ENCODE measurements at regions not wholly inside any gene's neighbourhood (a gene's known extent, or its start where the extent isn't known, plus 50 kb on each side); places are given as distances from the start of the nearest gene placed in this dataset.

DNA sequence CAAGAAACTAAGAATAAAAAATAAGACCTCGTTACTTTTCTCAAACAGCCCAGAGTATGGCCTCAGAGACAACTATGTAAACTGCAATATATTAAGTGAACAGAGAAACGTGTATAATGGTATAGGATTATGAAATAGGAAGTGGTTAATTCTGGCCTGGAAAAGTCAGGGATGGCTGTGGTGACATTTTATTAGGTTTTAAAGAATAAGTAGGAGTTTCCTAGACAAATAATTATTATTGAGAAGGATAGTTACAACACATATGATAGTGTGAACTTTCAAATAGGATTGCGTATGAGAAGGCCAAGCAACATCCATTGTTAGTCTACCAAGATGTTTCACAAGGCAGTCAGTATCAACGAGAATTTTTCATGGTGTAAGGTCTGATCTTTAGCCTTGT, 244.1 kb downstream of the LPIN1 start:
- FAIRE-seq = no peak
- Histone ChIP-seq H3K27me3 (ENCODE audit: control insufficient read depth, extremely low read depth, insufficient read depth, low read length) (no peaks in the 10 kb centered on the region), H3K4me1 (ENCODE audit: control insufficient read depth, extremely low read depth, insufficient read depth, low read length) (peaks cover 4% of the 10 kb centered on the region)

DNA sequence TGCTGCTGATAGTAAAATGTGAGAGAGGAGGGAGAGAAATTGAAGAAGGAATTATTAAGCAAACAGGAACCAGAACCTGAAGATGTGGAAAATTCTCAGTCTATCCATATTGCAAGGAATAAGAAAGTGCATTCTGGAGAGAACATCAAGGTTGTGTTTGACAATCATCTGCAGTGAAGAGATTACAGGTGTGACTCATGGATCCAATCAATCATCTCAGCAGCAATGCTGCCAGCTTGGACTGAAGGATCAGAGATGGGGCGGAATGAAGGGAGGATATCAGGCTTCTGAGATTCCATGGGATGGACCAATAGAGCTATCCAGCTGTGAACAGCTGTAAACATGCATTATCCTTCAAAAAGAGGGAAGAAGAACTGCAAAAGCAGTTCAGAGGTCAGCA, 247.3 kb downstream of the LPIN1 start:
- dilution Hi-C loops (cut with MboI; ENCODE audit: extremely low pct_ligation_motif_present, low sequenced_read_pairs) = no loop called here
- DNase-seq (ENCODE audit: low read depth, low spot score) (no peak), FAIRE-seq (no peak)
- no peak overlapping the region for H3K4me2 ChIP-seq (ENCODE audit: control insufficient read depth, extremely low read depth, insufficient read depth, low read depth, low read length)
- H4K20me1 ChIP-seq (ENCODE audit: control insufficient read depth, extremely low read depth, insufficient read depth, low read length) = no peaks in the 10 kb centered on the region
- no peaks in the 10 kb centered on the region for H3K36me3 ChIP-seq (ENCODE audit: control insufficient read depth in 2 of 2, extremely low read depth in 1 of 2, insufficient read depth in 2 of 2, low read length in 2 of 2)
- TF ChIP-seq, protein P1, sequence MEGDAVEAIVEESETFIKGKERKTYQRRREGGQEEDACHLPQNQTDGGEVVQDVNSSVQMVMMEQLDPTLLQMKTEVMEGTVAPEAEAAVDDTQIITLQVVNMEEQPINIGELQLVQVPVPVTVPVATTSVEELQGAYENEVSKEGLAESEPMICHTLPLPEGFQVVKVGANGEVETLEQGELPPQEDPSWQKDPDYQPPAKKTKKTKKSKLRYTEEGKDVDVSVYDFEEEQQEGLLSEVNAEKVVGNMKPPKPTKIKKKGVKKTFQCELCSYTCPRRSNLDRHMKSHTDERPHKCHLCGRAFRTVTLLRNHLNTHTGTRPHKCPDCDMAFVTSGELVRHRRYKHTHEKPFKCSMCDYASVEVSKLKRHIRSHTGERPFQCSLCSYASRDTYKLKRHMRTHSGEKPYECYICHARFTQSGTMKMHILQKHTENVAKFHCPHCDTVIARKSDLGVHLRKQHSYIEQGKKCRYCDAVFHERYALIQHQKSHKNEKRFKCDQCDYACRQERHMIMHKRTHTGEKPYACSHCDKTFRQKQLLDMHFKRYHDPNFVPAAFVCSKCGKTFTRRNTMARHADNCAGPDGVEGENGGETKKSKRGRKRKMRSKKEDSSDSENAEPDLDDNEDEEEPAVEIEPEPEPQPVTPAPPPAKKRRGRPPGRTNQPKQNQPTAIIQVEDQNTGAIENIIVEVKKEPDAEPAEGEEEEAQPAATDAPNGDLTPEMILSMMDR (optimal IDR thresholded peaks at IDR 0.05 in 1 of 3, IDR thresholded peaks at IDR 0.05 in 1 of 3, conservative IDR thresholded peaks at IDR 0.05 in 1 of 3; ENCODE audit: extremely low read depth in 1 of 3, insufficient read depth in 2 of 3, low read length in 3 of 3) = no peak
- H3K9me1 ChIP-seq (ENCODE audit: control insufficient read depth, extremely low read depth, insufficient read depth, low read length) = no peaks in the 10 kb centered on the region
- no peaks in the 10 kb centered on the region for H3K27me3 ChIP-seq (ENCODE audit: control insufficient read depth, extremely low read depth, insufficient read depth, low read length)
- H3K9me3 ChIP-seq (ENCODE audit: control insufficient read depth, low read depth, low read length) = no peaks in the 10 kb centered on the region
- H3K4me1 ChIP-seq (ENCODE audit: control insufficient read depth, extremely low read depth, insufficient read depth, low read length) = peaks cover 11% of the 10 kb centered on the region
- no peak overlapping the region for H2AFZ ChIP-seq (ENCODE audit: control insufficient read depth, low read length)
- no peak overlapping the region for H3K27ac ChIP-seq (ENCODE audit: control insufficient read depth, insufficient read depth, low read length)
- no peak overlapping the region for H3K4me3 ChIP-seq (ENCODE audit: control insufficient read depth in 2 of 3, extremely low read depth in 1 of 3, insufficient read depth in 2 of 3, low read depth in 1 of 3, low read length in 3 of 3)
- no peaks in the 10 kb centered on the region for H3K79me2 ChIP-seq (ENCODE audit: control insufficient read depth, insufficient read depth, low read length)
- no peak overlapping the region for H3K9ac ChIP-seq (ENCODE audit: control insufficient read depth, extremely low read depth, insufficient read depth, low read length)

More for the DNA sequence above, 244.1 kb downstream of the LPIN1 start:
- no peak overlapping the region for H2AFZ ChIP-seq (ENCODE audit: control insufficient read depth, low read length)
- no peaks in the 10 kb centered on the region for H3K9me3 ChIP-seq (ENCODE audit: control insufficient read depth, low read depth, low read length)
- H3K4me3 ChIP-seq (ENCODE audit: control insufficient read depth in 2 of 3, extremely low read depth in 1 of 3, insufficient read depth in 2 of 3, low read depth in 1 of 3, low read length in 3 of 3) = no peak overlapping the region
- H3K9ac ChIP-seq (ENCODE audit: control insufficient read depth, extremely low read depth, insufficient read depth, low read length) = no peak overlapping the region
- H4K20me1 ChIP-seq (ENCODE audit: control insufficient read depth, extremely low read depth, insufficient read depth, low read length) = no peaks in the 10 kb centered on the region
- DNase-seq (ENCODE audit: low read depth, low spot score) = no peak
- H3K4me2 ChIP-seq (ENCODE audit: control insufficient read depth, extremely low read depth, insufficient read depth, low read depth, low read length) = no peak overlapping the region
- no peaks in the 10 kb centered on the region for H3K79me2 ChIP-seq (ENCODE audit: control insufficient read depth, insufficient read depth, low read length)
- no peak overlapping the region for H3K27ac ChIP-seq (ENCODE audit: control insufficient read depth, insufficient read depth, low read length)
- dilution Hi-C loops (cut with MboI; ENCODE audit: extremely low pct_ligation_motif_present, low sequenced_read_pairs) = no loop called here
- no peaks in the 10 kb centered on the region for H3K9me1 ChIP-seq (ENCODE audit: control insufficient read depth, extremely low read depth, insufficient read depth, low read length)
- H3K36me3 ChIP-seq (ENCODE audit: control insufficient read depth in 2 of 2, extremely low read depth in 1 of 2, insufficient read depth in 2 of 2, low read length in 2 of 2) = no peaks in the 10 kb centered on the region
- no peak for TF ChIP-seq EZH2 (IDR thresholded peaks at IDR 0.05; ENCODE audit: low read length)
- TF ChIP-seq, protein P1 (optimal IDR thresholded peaks at IDR 0.05 in 1 of 3, IDR thresholded peaks at IDR 0.05 in 1 of 3, conservative IDR thresholded peaks at IDR 0.05 in 1 of 3; ENCODE audit: extremely low read depth in 1 of 3, insufficient read depth in 2 of 3, low read length in 3 of 3) = no peak
